Mucosa of rectum (tissue), 2 donors: ENCODE measurements at regions not wholly inside any gene's neighbourhood (a gene's known extent, or its start where the extent isn't known, plus 50 kb on each side); places are given as distances from the start of the nearest gene placed in this dataset.

ENCODE experiments used
- H3K27ac ChIP-seq, 2 donors: one replicate each; pipeline ENCODE4 v1.7.0; 2013; ENCODE audit warnings: inconsistent platforms in 2 of 2, low read depth in 2 of 2, low read length in 2 of 2
- H3K27me3 ChIP-seq, 2 donors: one replicate each; pipeline ENCODE4 v1.7.0; 2013; ENCODE audit warnings: low read length in 2 of 2; ENCODE audit not compliant: control insufficient read depth in 2 of 2, insufficient read depth in 2 of 2
- H3K36me3 ChIP-seq, 2 donors: one replicate each; pipeline ENCODE4 v1.7.0; 2013; ENCODE audit warnings: low read length in 2 of 2; ENCODE audit not compliant: control insufficient read depth in 2 of 2, insufficient read depth in 2 of 2
- H3K4me1 ChIP-seq, 2 donors: one replicate each; pipeline ENCODE4 v1.7.0; 2013; ENCODE audit warnings: low read length in 2 of 2, mild to moderate bottlenecking in 1 of 2; ENCODE audit not compliant: control insufficient read depth in 2 of 2, insufficient read depth in 2 of 2
- H3K4me3 ChIP-seq, 2 donors: one replicate each; pipeline ENCODE4 v1.7.0; 2013; ENCODE audit warnings: low read length in 2 of 2
- H3K9ac ChIP-seq, 2 donors: one replicate each; pipeline ENCODE4 v1.7.0; 2013; ENCODE audit warnings: low read length in 2 of 2, low read depth in 1 of 2, mild to moderate bottlenecking in 1 of 2
- H3K9me3 ChIP-seq, 2 donors: one replicate each; pipeline ENCODE4 v1.7.0; 2013; ENCODE audit warnings: low read length in 2 of 2; ENCODE audit not compliant: control insufficient read depth in 2 of 2
- donor health status: healthy.
- donor health status: Normal muscosa, but diverticular disease.

DNA sequence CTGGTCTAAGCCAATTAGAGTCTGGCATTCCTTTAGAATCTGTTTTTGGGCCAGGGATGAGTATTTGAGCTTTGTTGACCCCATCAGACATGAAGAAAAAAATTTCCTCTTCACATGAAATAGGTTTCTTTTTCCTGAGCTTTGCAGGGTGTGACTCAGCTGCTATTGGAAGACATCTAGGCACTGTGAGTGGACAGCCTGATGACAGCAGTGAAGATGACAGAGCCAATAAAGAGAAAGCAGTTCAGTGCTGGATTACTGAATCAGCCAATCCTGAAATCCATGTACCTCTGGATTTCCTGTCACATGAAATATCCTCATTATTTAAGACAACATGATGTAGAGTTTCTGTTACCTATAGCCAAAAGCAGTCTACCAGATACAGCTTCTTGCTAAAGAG is 51.3 kb upstream of the GRIA1 start:
- Histone ChIP-seq H3K4me3 (no peak overlapping the region), H3K4me1 (no peaks in the 10 kb centered on the region), H3K27ac (no peak overlapping the region), H3K27me3 (no peaks in the 10 kb centered on the region), H3K9me3 (no peaks in the 10 kb centered on the region), H3K9ac (no peak overlapping the region), H3K36me3 (no peaks in the 10 kb centered on the region)
